ENCODE measurements at regions not wholly inside any gene's neighbourhood (a gene's known extent, or its start where the extent isn't known, plus 50 kb on each side); places are given as distances from the start of the nearest gene placed in this dataset.

DNA sequence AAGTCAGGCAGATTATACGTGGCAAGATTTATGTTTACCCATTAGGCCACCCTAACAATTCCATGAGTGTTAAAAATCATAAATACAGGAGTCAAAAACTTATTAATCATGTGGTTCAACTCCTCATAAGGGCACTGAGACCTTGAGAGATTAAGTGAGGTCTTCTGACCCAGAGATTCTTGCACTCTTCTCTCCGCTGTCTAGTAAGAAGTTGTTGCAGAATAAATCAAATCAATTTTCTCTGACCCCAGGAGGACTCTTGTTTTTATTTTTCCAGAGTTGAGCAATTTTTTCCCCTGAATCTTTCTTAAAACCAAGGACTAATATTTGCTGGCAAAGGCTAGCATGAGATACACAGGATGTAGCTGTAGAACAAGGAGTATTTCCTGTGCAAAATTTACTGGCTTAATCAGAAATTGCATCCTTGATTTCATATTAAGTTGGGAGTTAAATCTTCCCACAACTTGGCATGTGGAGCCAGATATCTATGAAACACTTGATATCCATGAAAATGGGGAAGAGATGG, 90.9 kb upstream of the PTHLH start:
- Histone ChIP-seq H3K4me1 (no peaks in the 10 kb centered on the region), H3K27me3 (no peaks in the 10 kb centered on the region), H3K36me3 (no peaks in the 10 kb centered on the region), H3K9me3 (no peaks in the 10 kb centered on the region), H3K4me3 (no peak overlapping the region), H3K27ac (no peak overlapping the region)
- DNase-seq (no peak), ATAC-seq (no peak)
- TF ChIP-seq CTCF (IDR thresholded peaks at IDR 0.05), result no peak
- intact Hi-C loops (cut with DNase I), result no loop called here

DNA sequence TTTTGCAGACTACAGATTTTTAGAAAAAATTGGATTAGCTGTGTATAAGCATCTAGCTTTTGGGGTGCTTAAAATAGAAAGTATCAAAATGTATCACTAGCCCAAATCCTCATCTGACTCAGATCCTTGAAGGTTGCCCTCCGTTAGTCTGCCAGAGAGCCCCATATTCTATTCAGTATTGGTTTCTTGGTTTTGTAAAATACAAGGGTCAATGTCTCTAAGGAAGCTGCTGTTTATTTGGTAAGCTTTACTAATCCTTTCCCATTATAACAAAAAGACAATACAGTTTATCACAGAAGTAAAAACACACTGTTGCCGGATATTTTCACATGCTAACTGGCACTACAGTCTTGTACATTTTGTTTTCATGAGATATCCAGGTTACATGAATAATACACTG, 92.8 kb upstream of the PTHLH start:
- Histone ChIP-seq H3K9me3 (peaks cover 0 to 3% of the 10 kb centered on the region in 2 donors), H3K4me3 (no peak overlapping the region), H3K27me3 (no peaks in the 10 kb centered on the region), H3K27ac (no peak overlapping the region), H3K4me1 (no peaks in the 10 kb centered on the region), H3K36me3 (no peaks in the 10 kb centered on the region)
- DNase-seq, result no peak
- TF ChIP-seq CTCF (IDR thresholded peaks at IDR 0.05), result no peak
- intact Hi-C loops (cut with DNase I), result no loop called here
- ATAC-seq, result no peak

- TF ChIP-seq CTCF (IDR thresholded peaks at IDR 0.05), result no peak
- Histone ChIP-seq H3K36me3 (no peaks in the 10 kb centered on the region), H3K9me3 (peaks cover 0 to 3% of the 10 kb centered on the region in 2 donors), H3K4me1 (no peaks in the 10 kb centered on the region), H3K27ac (no peak overlapping the region), H3K4me3 (no peak overlapping the region), H3K27me3 (no peaks in the 10 kb centered on the region)
- ATAC-seq (no peak), DNase-seq (no peak)
- intact Hi-C loops (cut with DNase I), result no loop called here
Measured at GRCh38 chr12:28065889-28066630, 93.5 kb upstream of the PTHLH start.

GRCh38 chr12:28066879-28067278, 94.3 kb upstream of the PTHLH start:
- intact Hi-C loops (cut with DNase I), result no loop called here
- H3K27ac ChIP-seq, result no peak overlapping the region
- peaks cover 0 to 8% of the 10 kb centered on the region in 2 donors for H3K9me3 ChIP-seq
- no peak for TF ChIP-seq CTCF (IDR thresholded peaks at IDR 0.05)
- no peak for ATAC-seq
- no peaks in the 10 kb centered on the region for H3K36me3 ChIP-seq
- H3K4me3 ChIP-seq, result no peak overlapping the region
- no peaks in the 10 kb centered on the region for H3K27me3 ChIP-seq
- DNase-seq, result no peak
- H3K4me1 ChIP-seq, result no peaks in the 10 kb centered on the region

DNA sequence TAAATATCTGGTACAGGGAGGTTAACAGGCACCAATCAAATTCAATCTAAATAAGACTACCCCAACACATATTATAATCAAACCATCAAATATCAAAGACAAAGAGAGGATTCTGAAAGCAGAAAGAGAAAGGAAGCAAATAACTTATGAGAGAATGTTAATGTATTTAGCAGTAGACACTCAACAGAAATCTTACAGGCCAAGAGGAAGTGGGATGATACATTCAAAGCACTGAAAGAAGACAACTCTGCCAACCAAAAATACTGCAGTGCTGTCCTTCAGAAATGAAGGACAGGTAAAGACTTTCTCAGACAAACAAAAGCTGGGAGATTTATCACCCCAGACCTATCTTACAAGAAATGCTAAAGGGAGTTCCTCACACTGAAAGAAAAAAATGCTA, 95.9 kb upstream of the PTHLH start:
- H3K4me1 ChIP-seq, result no peaks in the 10 kb centered on the region
- peaks cover 0 to 15% of the 10 kb centered on the region in 2 donors for H3K9me3 ChIP-seq
- H3K27me3 ChIP-seq, result no peaks in the 10 kb centered on the region
- no peaks in the 10 kb centered on the region for H3K36me3 ChIP-seq
- no peak overlapping the region for H3K27ac ChIP-seq
- intact Hi-C loops (cut with DNase I), result no loop called here
- TF ChIP-seq CTCF (IDR thresholded peaks at IDR 0.05), result no peak
- DNase-seq (no peak), ATAC-seq (no peak)
- H3K4me3 ChIP-seq, result no peak overlapping the region
